22Rv1 (cell line): ENCODE measurements at regions not wholly inside any gene's neighbourhood (a gene's known extent, or its start where the extent isn't known, plus 50 kb on each side); places are given as distances from the start of the nearest gene placed in this dataset.

ENCODE experiments used
- H3K27ac ChIP-seq: fragments of 450-650 bp; 2 replicates; pipeline ENCODE4 v1.5.1; 2017
- ZFX ChIP-seq: fragments of 450-650 bp; IDR thresholded peaks from 2 replicates; pipeline ENCODE4 v1.6.1; 2017; ENCODE audit warnings: antibody characterized with exemption, borderline replicate concordance
- TF ChIP-seq, protein P1 (sequence below): fragments of 450-650 bp; IDR thresholded peaks from 2 replicates; pipeline ENCODE4 v1.5.1; 2017; ENCODE audit warnings: mild to moderate bottlenecking

DNA sequence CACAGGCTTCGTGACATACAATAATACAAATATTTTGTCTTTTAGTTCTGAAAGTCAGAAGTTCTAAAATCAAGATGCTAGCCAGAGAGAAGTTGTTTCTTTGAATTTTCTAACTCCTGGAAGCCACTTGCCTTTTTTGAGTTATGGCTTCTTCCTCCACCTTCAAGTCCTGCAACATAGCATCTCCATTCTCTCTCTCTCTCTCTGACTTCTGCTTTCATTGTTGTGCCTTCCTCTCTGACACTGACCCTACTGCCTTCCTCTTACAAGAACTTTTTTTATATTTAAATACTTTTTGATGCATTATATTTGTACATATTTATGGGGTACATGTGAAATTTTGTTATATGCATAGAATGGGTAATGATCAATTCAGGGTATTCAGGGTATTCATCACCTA, 205.9 kb downstream of the MAP2K6 start:
- TF ChIP-seq, protein P1, sequence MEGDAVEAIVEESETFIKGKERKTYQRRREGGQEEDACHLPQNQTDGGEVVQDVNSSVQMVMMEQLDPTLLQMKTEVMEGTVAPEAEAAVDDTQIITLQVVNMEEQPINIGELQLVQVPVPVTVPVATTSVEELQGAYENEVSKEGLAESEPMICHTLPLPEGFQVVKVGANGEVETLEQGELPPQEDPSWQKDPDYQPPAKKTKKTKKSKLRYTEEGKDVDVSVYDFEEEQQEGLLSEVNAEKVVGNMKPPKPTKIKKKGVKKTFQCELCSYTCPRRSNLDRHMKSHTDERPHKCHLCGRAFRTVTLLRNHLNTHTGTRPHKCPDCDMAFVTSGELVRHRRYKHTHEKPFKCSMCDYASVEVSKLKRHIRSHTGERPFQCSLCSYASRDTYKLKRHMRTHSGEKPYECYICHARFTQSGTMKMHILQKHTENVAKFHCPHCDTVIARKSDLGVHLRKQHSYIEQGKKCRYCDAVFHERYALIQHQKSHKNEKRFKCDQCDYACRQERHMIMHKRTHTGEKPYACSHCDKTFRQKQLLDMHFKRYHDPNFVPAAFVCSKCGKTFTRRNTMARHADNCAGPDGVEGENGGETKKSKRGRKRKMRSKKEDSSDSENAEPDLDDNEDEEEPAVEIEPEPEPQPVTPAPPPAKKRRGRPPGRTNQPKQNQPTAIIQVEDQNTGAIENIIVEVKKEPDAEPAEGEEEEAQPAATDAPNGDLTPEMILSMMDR, result no peak
- H3K27ac ChIP-seq, result no peak overlapping the region

DNA sequence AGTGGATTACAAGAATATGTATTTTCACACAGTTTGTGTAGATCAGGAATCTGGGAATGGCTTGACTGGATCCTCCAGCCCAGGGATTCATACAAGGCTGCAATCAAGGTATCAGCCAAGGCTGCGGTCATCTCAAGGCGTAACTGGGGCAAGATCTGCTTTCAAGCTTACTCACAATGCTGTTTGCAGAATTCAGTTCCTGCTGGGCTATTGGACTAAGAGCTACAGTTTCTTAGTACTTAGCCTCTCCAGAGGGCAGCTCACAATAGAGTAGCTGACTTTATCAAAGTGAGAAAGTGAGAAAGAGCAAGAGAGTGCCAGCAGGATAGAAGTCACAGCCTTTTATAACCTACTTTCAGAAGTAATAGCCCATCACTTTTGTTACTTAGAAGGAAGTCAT, 211.0 kb downstream of the MAP2K6 start:
- TF ChIP-seq ZFX, result no peak
- TF ChIP-seq, protein P1, result no peak
- no peak overlapping the region for H3K27ac ChIP-seq

DNA sequence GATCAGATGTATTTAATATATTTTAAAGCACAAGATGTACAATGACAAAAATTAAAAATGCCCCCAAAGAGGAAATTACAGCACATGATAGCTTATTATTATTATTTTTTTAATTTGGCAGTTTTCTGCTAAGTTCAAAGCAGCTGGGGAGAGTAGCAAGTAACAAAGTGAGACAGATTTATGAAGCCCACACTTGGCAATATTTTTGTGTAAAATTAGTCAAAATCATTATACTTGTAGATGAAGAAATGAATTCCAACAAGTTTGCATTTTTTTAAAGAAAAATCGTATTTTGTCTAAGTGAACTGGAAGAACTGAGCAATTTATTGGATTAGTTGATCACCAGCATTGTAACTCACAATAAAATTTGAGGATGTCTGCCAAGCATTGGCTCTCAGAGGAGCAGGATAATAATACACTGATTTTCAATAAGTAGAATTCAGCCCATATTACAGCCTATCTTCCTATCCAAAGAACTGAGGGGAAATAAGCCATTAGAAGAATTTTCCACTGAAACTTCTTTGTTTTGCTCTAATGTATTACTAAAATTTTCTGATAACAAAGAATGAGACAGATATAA, 215.6 kb downstream of the MAP2K6 start:
- TF ChIP-seq, protein P1, result no peak
- no peak for TF ChIP-seq ZFX
- no peak overlapping the region for H3K27ac ChIP-seq

DNA sequence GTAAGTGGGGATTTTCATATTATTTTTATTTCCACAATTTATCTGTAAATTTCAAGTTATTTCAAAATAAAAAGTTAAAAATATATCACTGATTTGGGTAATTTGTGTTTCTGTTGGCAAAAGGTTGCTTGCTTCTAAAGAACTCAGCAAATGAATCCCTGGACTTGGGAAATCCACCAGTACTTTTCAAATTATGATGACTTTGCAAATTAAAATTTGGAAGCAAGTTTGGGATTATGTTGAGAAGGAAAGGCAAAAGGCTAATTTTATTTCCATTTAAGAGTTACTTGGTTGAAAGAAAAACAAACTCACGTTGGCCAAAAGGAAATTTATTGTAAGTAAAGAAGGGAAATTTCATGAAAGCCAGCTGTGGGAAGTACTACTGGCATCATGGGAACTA, 220.3 kb downstream of the MAP2K6 start:
- H3K27ac ChIP-seq, result no peak overlapping the region
- TF ChIP-seq, protein P1, result no peak
- no peak for TF ChIP-seq ZFX

DNA sequence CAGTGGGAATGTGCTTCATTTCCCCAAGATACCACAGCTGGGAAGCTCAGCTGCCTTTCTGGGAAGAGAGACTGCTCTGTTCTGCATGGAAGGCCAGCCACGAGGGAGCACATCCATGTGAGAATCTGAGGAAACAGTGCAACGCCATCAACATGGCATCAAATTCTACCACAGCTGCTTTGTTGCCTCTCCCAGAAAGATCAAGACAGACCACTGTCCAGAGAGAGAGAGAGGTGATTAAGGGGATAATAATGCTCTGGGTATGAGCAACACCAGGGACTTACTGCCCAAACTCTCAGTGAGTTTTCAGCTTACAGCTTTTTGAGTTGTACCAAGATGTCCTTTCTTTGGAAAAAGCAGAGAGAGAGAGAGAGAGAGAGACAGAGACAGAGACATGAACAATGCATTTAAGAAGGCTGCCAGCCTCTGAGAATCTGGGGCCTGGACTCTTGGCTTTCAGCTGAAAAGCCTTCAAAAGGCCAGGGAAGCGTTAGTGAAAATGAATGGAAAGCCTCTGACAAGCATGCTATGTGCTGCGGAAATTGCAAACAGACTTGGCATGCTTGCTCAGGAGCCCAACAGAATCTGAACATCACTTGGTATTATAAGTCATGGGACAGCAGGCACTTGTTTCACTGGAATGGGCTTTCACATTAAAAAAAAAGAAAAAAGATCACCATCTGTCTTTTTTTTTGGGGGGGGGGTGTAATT, 223.1 kb downstream of the MAP2K6 start:
- TF ChIP-seq ZFX, result no peak
- TF ChIP-seq, protein P1, result no peak
- H3K27ac ChIP-seq, result no peak overlapping the region

DNA sequence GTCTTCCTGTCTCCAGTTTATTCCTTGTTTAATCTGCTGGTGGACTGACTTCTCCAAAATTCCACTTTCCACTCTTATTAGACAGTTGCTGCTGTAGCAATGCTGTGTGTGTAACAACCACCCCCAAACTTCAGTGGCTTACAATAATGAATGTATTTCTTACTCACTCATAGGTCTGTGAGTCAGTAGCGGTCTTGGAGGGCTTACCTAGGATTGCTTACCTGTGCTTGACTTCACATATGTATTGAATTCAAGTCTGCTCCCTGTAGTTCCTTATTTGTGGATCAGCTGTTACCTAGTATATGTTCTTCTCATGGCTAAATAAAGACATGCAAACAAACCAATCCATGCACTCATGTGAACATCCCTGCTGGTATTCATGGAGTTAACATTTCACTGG, 224.6 kb downstream of the MAP2K6 start:
- H3K27ac ChIP-seq, result no peak overlapping the region
- TF ChIP-seq, protein P1, result no peak
- TF ChIP-seq ZFX, result no peak

DNA sequence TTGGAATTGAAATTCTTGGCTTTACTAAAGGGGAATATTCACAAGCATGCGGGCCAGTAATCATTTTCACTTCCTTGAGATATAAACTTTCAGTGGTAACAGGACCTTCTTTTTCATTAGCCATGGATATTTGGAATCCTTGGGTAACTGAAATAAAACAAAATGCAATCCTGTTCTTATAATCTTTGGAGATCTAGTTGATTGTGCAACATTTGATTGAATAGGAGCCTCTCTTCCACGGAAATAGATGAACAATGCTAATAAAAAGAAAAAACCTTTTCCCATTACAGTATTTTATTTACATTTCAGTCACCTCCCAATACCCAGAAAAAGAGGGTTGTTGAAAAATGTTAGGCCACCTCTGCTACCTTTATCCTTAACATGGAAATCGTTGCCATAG, 225.6 kb downstream of the MAP2K6 start:
- H3K27ac ChIP-seq, result no peak overlapping the region
- no peak for TF ChIP-seq ZFX
- TF ChIP-seq, protein P1, result no peak
